CD4-positive, alpha-beta T cell treated with Interleukin-17A for 4 hours (primary cell): ENCODE measurements at regions not wholly inside any gene's neighbourhood (a gene's known extent, or its start where the extent isn't known, plus 50 kb on each side); places are given as distances from the start of the nearest gene placed in this dataset.
"Not testable (repeated sequence)": the region's sequence is repeated elsewhere in the genome, so short reads cannot be mapped to it uniquely, and the experiment has no call there.

Source experiments
- DNase-seq: peaks from one replicate; pipeline ENCODE4 v3.0.0-alpha.2; 2020; ENCODE audit warnings: mixed read lengths

GRCh38 chr5:4022056-4022670 is 426.5 kb downstream of the IRX1 start:
- DNase-seq = no peak

- no peak for DNase-seq
These were observed 427.6 kb downstream of the IRX1 start for GRCh38 chr5:4023091-4023752.

GRCh38 chr5:4023753-4024335 is 428.2 kb downstream of the IRX1 start:
- no peak for DNase-seq

DNA sequence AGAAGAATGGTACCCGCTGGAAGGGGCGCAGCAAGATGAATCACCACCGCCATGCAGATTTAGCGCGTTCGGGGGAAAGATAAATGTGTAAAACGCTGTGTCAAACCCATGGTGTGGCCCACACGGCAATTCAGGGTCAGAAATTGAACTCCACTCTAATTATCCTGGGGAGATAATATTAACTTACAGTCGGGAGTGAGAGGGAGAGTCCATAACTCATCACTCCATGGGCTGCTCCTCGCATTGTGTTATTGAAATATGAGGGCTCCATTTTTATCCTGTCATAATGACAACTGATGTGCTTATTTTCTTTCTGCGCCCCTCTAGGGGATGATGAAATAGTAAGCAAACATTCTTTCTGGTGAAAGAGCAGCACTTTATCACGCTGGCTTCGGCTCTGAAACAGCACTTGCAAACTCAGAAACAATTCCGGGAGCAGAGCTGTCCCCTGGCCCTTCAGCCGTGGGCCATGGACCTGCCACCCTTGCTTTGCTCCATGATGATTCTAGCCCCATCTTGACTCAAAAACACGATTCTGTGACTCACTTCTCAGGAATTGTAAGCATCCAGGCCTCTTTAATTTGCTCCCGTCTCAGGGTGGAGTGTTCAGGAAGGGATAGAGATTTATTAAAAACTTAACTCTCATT is 431.6 kb downstream of the IRX1 start:
- DNase-seq = no peak

DNA sequence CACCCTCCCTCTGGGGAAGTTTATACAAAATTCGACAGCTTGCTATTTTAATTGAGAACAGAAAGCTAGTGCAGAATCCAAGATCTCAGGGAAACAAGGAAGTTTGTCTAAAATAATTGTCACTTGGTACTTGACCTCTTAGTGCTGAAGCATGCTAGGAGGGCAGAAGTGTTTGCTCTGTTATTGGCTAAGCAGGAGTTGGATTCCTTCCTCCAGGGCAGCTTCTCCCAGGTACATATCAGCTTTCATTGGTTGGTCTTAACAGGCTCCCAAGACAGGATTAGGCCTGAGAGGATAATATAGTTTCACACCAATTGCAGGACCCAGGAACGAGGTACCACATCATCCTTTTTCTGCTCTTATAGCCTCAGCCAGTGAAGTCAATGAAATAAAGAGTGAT is 432.8 kb downstream of the IRX1 start:
- no peak for DNase-seq

DNA sequence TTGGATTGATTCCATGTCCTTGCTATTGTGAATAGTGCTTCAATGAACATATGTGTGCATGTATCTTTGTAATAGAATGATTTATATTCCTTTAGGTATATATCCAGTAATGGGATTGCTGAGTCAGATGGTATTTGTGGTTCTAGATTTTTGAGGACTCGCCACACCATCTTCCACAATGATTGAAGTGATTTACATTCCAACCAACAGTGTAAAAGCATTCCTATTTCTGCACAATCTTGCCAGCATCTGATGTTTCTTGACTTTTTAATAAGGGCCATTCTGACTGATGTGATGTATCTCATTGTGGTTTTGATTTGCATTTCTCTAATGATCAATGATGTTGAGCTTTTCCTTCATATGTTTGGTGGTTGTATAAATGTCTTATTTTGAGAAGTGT is 437.9 kb downstream of the IRX1 start:
- DNase-seq = not testable (repeated sequence)

GRCh38 chr5:4036861-4037260 is 441.2 kb downstream of the IRX1 start:
- DNase-seq = no peak

- no peak for DNase-seq
These were observed 443.4 kb downstream of the IRX1 start for GRCh38 chr5:4038994-4039393.

- no peak for DNase-seq
These were observed 446.7 kb downstream of the IRX1 start for GRCh38 chr5:4042311-4042710.

- no peak for DNase-seq
These were observed 447.5 kb downstream of the IRX1 start for GRCh38 chr5:4043135-4043534.

DNA sequence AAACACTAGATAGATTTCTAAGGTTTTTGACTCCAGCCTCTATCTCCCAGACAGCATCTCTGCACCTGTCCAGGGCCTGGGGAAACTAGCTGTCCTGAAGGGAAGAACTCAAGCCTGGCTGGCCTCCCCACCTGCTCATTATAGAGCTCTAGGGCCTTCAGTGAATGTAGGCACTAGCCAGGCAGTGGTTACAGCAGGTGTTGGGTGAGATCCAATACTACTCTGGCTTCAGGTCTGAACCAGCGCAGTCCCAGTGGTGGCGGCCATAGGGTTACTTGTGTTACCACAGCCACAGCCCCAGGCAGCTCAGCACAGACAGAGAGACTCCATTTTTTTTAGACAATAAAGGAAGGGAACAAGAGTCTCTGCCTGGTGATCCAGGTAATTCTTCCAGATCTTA is 449.2 kb downstream of the IRX1 start:
- no peak for DNase-seq

DNA sequence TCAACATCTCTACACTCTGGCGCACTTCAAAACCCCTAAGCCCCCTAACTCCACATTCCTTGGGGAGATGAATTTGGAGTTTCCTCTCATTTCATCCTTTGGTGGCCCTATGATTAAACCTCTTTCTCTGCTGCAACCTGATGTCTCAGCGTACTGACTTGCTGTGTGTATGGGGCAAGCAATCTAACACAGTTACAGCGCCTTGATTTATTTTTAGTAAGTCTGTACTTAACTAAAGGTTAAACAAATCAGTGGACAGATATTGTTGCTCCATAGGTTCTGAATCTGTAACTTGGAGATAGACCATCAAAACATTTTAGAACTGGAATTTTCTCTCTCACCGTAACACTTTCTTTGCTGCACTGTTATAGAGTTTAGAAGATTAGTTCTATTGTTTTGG is 452.8 kb downstream of the IRX1 start:
- DNase-seq = no peak

GRCh38 chr5:4050203-4050602 is 454.6 kb downstream of the IRX1 start:
- no peak for DNase-seq

GRCh38 chr5:4053136-4053535 is 457.5 kb downstream of the IRX1 start:
- no peak for DNase-seq

- DNase-seq = no peak
These were observed 458.5 kb downstream of the IRX1 start for GRCh38 chr5:4054092-4054491.

DNA sequence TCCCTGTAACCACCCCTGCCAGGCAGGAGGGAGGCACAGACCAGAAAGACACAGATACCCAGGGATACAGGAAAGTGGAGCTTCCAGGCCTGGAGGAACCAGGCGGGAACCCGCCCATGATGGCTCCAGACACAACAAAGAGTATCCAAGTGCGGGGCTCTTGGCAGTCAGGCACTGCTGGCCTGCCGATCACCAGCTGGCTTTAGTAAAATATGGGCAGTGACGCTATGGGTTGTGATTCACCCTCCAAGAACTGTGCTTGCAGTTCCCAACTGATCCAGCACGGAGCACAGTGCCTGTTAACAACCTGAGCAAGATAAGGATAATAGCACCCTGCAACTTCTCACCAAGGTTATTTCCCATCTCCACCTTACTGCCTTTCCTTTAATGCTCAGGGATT is 463.3 kb downstream of the IRX1 start:
- no peak for DNase-seq

- DNase-seq = no peak
These were observed 470.1 kb downstream of the IRX1 start for GRCh38 chr5:4065472-4066320.

DNA sequence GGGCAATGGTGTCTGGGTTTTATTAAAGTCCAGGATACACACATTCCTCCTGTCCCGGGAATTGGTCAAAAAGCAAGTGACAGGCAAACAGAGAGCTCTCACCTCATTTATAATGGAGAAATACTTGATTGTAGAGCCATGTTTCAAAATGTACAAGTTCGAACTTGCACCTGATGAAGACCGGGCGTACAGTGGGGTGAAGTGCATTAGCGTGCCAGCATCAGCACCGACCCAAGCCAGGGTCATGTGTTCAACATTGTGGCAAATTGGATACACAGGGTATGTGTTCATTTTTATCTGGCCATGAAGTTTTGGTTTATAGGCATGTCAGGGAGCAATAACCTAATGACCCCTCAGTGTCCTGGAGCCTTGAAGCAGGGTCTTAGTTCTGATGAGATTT is 472.5 kb downstream of the IRX1 start:
- DNase-seq = no peak

- no peak for DNase-seq
These were observed 482.9 kb downstream of the IRX1 start for GRCh38 chr5:4078544-4078943.

GRCh38 chr5:4079831-4080230 is 484.2 kb downstream of the IRX1 start:
- no peak for DNase-seq

DNA sequence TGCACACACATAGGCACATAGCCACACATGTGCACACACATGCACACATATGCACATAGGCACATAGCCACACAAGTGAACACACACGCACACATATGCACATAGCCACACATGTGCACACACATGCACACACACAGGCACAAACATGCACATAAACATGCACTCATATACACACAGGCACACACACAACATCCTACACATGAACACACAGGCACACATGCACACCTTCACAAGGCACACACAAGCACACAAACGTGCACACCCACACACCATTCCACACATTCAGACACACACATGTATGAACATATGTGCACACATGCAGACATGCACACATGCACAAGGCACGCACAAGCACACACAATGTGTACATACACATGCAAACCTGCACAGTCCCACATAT is 484.7 kb downstream of the IRX1 start:
- DNase-seq = no peak

DNA sequence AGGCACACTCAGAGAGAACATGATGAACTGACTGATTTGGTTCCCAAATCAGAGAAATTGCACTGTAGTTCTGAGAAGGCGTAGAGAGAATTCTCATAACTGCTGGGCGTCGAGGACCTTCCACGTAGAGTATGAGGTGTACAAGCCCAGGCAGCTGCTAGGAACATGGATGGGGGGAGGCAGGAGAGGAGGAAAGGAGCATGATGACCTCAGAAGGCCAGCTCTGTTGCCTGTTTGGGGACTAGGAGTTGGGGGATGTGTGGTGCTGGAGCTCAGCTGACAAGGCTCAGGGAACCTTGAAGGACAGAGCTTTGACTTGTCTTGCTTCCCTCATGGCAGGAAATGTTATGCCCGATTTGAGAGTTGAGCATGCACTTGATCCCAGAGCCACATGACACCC is 485.4 kb downstream of the IRX1 start:
- DNase-seq = no peak

GRCh38 chr5:4081466-4081865 is 485.8 kb downstream of the IRX1 start:
- DNase-seq = no peak
